DMS 273 (cell line): ENCODE measurements at regions not wholly inside any gene's neighbourhood (a gene's known extent, or its start where the extent isn't known, plus 50 kb on each side); places are given as distances from the start of the nearest gene placed in this dataset.
"Not testable (repeated sequence)": the region's sequence is repeated elsewhere in the genome, so short reads cannot be mapped to it uniquely, and the experiment has no call there.

Experiments used
- DNase-seq: peaks from one replicate; lab custom pipeline; 2025; ENCODE audit not compliant: unreplicated experiment; lab: John Stamatoyannopoulos, UW

DNA sequence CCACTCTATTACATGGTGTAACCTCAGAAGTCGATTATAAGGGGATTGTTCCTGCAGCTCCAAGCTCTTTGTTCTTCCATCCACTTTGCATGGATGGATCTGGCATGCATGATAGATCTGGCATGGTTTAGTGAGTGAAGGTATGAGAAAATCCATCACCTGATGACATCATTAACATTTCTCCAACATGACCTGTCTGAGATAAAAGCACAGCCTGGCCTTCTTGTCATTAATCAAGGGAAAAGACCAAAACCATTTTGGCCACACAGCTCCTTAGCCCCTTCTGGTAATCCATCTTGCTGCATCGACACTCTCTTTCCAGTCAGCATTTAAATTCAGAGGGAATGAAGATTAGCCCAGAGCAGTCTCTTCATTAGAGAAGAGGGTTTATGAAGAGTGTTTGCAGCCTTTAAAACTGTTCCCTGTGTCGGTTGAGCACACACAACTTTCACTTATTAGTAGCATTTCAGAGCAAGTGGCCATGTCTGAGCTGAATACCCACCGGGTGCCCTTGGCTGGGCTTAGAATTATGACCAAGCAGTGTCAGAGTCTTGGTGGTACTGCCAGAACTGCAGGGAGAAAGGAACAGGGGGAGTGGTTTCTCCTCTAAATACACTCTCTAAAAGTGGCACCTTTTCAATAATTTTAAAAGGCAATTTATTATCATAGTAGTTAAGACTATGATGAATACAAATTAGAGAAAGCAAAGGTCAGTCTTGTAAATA is 246.0 kb downstream of the HAPSTR1 start:
- DNase-seq = no peak

GRCh38 chr16:9338068-9338467 is 246.6 kb downstream of the HAPSTR1 start:
- no peak for DNase-seq

DNA sequence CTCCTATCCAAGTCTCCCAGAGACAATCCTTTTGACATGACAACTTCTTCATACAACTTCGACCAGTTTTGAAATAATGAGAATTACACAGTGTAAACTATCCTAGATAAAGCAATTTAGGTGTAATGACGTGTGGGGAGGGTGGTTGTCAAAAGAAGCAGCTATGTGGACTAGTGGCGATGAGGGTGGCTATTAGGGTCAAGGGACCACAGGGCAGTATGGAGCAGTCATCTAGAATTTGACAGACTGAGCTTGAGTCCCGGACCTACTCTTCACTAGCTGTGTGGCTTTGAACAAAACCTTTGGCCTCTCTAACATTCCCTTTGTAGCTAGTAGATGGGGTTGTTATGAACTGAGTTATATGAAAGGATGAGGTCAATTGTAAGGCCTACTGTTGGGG is 247.1 kb downstream of the HAPSTR1 start:
- DNase-seq = no peak

DNA sequence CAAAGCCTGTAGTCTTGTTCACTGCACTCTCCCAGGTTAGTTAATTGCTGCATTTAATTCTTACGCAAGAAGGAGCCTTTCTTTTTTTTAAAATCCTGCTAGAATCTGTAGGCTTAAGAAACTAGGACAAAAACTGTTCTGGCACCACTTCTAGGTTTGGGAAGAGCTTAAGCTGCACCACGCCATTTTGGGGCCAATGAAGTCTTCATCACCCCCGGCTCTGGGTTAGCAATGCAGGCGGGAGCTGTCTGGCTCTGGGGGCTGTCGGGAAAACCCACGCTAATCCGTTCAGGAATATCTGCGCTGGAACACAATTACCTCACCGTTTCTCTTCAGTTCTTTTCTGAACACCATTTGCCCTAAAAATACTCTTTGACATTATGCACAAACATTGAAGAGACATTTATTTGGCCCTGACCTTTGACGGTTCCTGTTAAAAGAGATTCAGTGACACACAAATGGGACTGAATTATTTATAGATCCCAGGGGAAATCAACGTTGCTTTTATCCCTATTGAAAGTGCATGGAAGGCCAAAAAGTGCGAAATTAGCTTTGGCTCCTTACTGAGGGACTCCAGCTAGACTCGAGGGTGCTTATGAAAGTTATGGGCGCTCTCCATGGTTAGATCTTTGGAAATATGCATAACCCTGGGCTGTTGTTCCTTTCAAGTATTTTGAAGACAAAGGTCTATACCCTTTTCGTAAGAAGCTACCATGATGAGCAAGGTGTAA is 249.2 kb downstream of the HAPSTR1 start:
- no peak for DNase-seq

GRCh38 chr16:9343276-9343675 is 251.8 kb downstream of the HAPSTR1 start:
- DNase-seq = no peak

- DNase-seq = no peak
These were observed 253.1 kb downstream of the HAPSTR1 start for GRCh38 chr16:9344508-9344907.

DNA sequence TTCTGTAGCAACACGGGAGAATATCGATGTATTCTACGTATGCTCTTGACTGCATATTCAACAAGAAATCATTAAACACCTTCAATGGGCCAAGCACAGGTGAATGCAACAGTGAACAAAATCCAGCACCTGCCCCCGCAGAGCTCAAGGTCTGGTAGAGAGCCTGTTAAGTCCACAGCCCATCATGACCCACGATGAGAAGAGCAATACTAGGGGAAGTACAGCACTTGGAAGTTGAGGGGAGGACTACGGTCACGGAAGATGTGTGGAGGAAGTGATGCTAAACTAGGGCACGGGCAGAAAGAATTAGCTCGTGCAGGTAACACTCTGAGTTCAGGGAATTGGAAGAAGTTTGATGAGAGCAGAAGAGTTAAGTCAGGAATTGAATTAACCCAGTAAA is 253.6 kb downstream of the HAPSTR1 start:
- DNase-seq = no peak

DNA sequence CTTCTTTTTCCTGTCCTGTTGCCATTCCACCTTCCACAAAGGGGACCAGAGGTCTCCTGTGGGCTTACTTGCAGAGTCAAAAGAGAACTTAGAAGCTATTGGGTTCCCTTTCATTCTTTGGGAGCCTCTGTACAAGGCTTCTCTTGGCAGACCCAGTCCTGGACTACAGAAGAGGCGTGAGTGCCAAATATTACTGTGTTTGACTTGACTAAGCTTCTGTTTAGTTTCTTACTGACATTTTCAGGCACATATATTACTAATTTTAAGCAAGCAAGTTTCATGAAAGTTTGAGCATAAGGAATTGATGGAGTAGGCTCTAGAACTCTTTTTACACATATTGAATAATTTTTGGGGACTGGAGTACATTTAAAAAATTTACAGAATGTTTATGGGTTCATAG is 254.4 kb downstream of the HAPSTR1 start:
- no peak for DNase-seq

DNA sequence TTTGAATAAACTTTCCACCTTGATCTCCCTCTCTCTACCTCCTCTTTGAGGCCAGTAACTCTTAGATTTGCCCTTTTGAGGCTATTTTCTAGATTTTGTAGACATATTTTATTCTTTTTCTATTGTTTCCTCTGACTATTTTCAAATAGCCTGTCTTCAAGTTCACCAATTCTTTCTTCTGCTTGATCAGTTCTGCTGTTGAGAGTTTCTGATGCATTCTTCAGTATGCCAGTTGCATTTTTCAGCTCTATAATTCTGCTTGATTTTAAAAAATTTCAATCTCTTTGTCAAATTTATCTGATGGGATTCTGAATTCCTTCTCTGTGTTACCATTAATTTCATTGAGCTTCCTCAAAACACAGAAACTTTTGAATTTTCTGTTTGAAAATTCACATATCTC is 257.5 kb downstream of the HAPSTR1 start:
- DNase-seq = no peak

- DNase-seq = not testable (repeated sequence)
These were observed 258.0 kb downstream of the HAPSTR1 start for GRCh38 chr16:9349373-9349960.

DNA sequence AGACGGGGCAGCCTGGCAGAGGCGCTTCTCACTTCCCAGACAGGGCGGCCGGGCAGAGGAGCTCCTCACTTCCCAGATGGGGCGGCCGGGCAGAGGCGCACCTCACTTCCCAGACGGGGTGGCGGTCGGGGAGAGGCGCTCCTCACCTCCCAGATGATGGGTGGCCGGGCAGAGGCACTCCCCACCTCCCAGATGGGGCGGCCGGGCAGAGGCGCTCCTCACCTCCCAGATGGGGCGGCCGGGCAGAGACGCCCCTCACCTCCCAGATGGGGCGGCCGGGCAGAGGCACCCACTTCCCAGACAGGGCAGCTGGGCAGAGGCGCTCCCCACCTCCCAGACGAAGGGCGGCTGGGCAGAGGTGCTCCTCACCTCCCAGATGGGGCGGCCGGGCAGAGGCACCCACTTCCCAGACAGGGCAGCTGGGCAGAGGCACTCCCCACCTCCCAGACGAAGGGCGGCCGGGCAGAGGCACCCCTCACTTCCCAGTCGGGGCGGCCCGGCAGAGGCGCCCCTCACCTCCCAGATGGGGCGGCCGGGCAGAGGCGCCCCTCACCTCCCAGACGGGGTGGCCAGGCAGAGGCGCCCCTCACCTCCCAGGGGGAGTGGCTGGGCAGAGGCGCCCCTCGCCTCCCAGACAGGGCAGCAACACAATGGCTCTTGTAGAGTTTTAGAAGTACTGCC is 258.8 kb downstream of the HAPSTR1 start:
- not testable (repeated sequence) for DNase-seq

GRCh38 chr16:9351440-9351839 is 260.0 kb downstream of the HAPSTR1 start:
- DNase-seq = no peak

DNA sequence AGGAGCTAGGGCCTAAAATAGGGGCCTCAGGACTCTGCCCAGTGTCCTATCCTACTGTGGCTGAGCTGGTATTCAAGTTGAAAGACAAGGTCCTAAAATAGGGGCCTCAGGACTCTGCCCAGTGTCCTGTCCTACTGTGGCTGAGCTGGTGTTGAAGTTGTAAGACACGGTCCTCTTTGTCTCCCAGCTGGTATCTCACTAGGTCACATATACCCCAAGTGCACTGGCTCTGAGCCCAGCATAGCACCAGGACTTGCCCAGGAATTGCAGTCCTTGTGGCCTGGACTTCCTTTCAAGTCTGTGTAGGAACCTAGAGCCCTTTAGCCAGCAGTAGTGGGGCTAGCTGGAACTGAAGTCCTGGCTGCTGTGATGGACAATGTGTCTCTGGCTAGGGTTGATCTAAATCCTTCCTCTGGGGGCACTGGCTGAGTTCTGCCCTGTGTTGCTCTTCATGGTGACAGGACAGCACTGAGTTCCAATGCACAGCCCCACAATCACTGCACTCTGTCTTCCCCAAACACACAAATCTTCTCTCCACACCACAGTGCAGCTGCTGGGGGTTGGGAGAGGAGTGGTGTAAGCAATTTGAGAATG is 260.5 kb downstream of the HAPSTR1 start:
- DNase-seq = no peak

DNA sequence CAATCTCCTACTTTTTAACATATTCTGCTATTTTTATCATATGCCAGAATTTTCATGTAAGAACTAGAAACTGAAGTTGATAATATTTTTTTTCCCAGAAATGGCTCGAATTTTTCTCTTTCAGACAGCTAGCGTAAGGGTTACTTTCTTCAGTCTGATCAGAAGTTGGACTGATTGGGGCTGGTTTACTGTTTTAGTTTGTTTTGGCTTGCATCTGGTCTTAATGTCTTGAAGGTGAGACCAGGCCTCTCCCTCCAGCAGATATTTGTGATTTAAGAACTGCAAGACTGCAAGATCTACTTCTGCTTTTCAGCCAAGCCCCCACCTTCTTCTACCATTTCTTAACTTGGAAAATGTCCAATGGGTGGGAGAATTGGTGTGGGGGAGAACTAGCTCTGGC is 266.4 kb downstream of the HAPSTR1 start:
- no peak for DNase-seq

GRCh38 chr16:9360075-9360474 is 268.6 kb downstream of the HAPSTR1 start:
- DNase-seq = no peak

GRCh38 chr16:9362050-9362449 is 270.6 kb downstream of the HAPSTR1 start:
- no peak for DNase-seq

DNA sequence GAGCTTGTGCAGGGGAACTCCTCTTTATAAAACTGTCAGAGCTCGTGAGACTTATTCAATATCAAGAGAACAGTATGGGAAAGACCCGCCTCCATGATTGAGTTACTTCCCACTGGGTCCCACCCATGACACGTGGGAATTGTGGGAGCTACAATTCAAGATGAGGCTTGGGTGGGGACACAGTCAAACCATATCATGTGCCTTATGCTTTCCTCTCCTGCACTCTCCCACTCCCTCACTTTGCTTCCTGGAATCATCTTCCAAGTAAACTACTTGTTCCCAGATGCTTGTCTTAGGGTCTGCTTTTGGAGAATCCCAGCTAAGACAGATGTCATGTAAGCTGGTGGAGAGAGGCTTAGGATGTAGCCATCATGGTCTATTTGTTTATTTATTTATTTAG is 271.2 kb downstream of the HAPSTR1 start:
- DNase-seq = no peak

DNA sequence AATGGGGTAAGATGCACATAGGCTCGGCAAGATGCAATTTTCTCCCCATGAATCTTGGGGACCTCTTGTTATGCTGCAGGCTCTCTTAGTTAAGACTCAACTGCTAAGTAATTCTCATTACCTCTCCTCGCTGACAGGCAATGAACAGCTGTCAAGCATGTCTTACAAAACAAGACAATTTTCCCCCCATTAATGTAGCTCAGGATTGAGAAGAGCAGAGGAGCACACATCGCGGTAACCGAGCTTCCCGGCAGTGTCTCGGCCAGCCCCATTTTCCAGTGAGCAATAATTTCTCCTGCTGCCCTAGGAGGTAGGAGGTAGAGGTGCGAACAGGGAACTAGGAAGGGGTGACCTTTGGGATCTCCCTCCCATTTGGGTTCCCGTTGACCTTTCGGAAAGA is 272.1 kb downstream of the HAPSTR1 start:
- no peak for DNase-seq

- DNase-seq = no peak
These were observed 273.4 kb downstream of the HAPSTR1 start for GRCh38 chr16:9364721-9365369.

DNA sequence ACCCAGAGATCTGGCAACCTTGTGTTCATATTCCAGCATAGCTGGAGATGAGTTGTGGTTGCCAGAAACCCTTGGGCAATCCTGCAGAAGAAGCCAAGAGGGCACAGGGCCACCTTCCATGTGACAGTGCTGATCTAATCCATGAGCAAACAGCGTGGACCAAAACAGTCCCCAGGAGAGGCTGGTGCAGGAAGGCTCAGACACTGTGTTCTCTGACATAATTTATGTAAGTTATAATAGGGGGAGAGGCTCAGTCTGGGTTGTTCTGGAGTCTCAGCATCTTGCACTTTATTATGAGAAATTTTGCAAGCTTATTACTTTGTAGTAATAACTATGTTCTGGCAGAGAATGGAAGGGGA is 273.9 kb downstream of the HAPSTR1 start:
- no peak for DNase-seq
